BE2C (cell line): ENCODE measurements at regions not wholly inside any gene's neighbourhood (a gene's known extent, or its start where the extent isn't known, plus 50 kb on each side); places are given as distances from the start of the nearest gene placed in this dataset.

Experiments
- DNase-seq: peaks from one replicate; pipeline ENCODE4 v3.0.0-alpha.2; 2020
- H3K27me3 ChIP-seq: fragments of 250-450 bp; sonication (Bioruptor Pico); 2 replicates; pipeline ENCODE4 v1.5.1; 2020; ENCODE audit warnings: mild to moderate bottlenecking
- H3K36me3 ChIP-seq: fragments of 250-450 bp; sonication (Bioruptor Pico); 2 replicates; pipeline ENCODE4 v1.5.1; 2020; ENCODE audit warnings: mild to moderate bottlenecking
- H3K4me1 ChIP-seq: fragments of 250-450 bp; sonication (Bioruptor Pico); 2 replicates; pipeline ENCODE4 v1.5.1; 2020
- H3K4me3 ChIP-seq: 2 replicates; pipeline ENCODE4 v1.5.1; 2011; ENCODE audit warnings: low read depth, low read length
- H3K9me3 ChIP-seq: fragments of 250-450 bp; sonication (Bioruptor Pico); 2 replicates; pipeline ENCODE4 v1.5.1; 2020
- TF ChIP-seq, protein P1 (sequence below): IDR thresholded peaks from 2 replicates; pipeline ENCODE4 v1.5.1; 2012; ENCODE audit warnings: mild to moderate bottlenecking, low read depth, low read length

DNA sequence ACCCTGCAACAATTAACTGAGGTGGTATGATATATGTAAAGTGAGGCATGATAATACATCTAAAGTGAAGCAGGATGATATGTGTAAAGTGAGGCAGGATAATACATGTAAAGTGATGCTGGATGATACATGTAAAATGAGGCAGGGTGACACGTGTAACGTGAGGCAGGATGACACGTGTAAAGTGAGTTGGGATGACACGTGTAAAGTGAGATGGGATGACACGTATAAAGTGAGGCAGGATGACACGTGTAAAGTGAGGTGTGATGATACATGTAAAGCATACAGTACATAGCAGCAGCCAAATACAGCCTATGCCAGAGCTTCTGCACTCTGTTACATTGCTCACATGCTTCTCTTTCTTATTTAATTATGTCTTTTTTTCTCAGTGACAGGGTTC lies 184.4 kb upstream of the FOXF1 start:
- TF ChIP-seq, protein P1, sequence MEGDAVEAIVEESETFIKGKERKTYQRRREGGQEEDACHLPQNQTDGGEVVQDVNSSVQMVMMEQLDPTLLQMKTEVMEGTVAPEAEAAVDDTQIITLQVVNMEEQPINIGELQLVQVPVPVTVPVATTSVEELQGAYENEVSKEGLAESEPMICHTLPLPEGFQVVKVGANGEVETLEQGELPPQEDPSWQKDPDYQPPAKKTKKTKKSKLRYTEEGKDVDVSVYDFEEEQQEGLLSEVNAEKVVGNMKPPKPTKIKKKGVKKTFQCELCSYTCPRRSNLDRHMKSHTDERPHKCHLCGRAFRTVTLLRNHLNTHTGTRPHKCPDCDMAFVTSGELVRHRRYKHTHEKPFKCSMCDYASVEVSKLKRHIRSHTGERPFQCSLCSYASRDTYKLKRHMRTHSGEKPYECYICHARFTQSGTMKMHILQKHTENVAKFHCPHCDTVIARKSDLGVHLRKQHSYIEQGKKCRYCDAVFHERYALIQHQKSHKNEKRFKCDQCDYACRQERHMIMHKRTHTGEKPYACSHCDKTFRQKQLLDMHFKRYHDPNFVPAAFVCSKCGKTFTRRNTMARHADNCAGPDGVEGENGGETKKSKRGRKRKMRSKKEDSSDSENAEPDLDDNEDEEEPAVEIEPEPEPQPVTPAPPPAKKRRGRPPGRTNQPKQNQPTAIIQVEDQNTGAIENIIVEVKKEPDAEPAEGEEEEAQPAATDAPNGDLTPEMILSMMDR, result no peak
- peaks cover 28% of the 10 kb centered on the region for H3K27me3 ChIP-seq

DNA sequence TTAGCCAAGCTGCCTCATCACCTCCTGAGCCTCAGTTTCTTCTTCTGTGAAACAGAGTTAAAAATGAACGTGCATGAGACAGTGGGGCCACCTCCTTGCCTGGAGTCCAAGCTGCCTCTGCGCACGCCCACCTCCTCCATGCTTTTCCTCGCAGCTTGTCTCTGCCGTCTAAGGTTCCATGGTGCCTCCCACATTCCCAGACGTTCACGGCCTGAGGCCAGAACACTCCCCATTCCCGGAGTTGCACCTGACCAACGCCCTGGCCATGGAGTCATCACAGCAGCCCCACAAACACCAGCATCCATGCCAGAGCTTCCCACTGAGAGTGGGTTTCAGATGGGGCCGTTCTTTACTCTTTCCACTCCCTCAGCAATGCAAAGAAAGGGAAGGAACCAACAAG lies 183.0 kb upstream of the FOXF1 start:
- Histone ChIP-seq H3K4me3 (no peak overlapping the region), H3K36me3 (no peaks in the 10 kb centered on the region), H3K4me1 (no peaks in the 10 kb centered on the region), H3K9me3 (no peaks in the 10 kb centered on the region), H3K27me3 (peaks cover 31% of the 10 kb centered on the region)
- TF ChIP-seq, protein P1, result no peak
- no peak for DNase-seq

More for the DNA sequence above, 184.4 kb upstream of the FOXF1 start:
- Histone ChIP-seq H3K9me3 (no peaks in the 10 kb centered on the region), H3K4me1 (no peaks in the 10 kb centered on the region), H3K4me3 (no peak overlapping the region), H3K36me3 (no peaks in the 10 kb centered on the region)
- no peak for DNase-seq

DNA sequence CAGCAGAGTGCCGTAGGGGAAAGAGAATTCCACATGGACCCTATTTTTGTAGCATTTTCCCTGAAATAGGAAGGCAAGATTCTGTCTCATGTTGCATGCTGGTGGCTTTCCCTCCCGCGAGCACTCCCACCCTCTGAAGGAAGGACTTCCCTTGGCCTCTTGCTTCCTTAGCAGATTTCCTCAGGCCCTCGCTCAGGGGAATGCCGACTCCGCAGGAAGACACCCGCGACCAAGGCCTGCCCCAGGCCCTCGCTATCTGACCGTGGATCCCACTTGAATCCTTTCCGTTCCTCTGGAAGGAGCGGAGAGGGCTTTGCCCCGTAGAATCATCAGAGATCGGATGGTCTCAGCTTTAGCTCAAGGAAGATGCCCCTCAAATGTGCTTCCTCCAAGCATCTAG lies 179.4 kb upstream of the FOXF1 start:
- H3K4me3 ChIP-seq, result no peak overlapping the region
- TF ChIP-seq, protein P1, result no peak
- no peaks in the 10 kb centered on the region for H3K4me1 ChIP-seq
- H3K9me3 ChIP-seq, result no peaks in the 10 kb centered on the region
- DNase-seq, result no peak
- peaks cover 31% of the 10 kb centered on the region for H3K27me3 ChIP-seq
- H3K36me3 ChIP-seq, result no peaks in the 10 kb centered on the region

DNA sequence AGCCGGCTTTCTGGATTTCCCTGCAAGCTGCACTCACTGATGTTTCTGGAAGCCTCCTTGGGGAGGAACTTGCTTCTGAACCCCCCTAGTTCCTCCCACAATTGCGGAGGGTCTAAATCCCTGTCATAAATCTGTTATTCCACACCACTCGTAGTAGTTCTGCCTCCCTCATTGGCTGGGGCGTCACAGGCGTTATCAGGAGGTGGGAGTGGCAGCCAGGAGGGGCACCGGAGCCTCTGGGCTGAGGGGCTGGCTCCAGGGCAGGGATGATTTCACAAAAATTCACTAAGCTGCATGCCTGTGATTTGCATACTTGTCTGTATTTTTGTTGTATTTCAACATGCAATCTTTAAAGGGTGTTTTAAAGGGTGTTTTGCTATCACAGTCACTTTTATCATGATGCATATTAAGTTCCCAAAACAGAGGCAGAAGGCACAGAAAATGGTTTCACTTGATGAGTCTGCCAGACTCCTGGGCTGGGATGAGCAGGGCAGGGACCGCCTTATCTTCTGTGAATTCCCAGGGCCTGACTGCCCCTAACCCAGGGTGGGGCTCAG lies 176.2 kb upstream of the FOXF1 start:
- Histone ChIP-seq H3K4me3 (no peak overlapping the region), H3K27me3 (peaks cover 25% of the 10 kb centered on the region), H3K9me3 (no peaks in the 10 kb centered on the region), H3K4me1 (no peaks in the 10 kb centered on the region), H3K36me3 (no peaks in the 10 kb centered on the region)
- DNase-seq, result no peak
- TF ChIP-seq, protein P1, result no peak

DNA sequence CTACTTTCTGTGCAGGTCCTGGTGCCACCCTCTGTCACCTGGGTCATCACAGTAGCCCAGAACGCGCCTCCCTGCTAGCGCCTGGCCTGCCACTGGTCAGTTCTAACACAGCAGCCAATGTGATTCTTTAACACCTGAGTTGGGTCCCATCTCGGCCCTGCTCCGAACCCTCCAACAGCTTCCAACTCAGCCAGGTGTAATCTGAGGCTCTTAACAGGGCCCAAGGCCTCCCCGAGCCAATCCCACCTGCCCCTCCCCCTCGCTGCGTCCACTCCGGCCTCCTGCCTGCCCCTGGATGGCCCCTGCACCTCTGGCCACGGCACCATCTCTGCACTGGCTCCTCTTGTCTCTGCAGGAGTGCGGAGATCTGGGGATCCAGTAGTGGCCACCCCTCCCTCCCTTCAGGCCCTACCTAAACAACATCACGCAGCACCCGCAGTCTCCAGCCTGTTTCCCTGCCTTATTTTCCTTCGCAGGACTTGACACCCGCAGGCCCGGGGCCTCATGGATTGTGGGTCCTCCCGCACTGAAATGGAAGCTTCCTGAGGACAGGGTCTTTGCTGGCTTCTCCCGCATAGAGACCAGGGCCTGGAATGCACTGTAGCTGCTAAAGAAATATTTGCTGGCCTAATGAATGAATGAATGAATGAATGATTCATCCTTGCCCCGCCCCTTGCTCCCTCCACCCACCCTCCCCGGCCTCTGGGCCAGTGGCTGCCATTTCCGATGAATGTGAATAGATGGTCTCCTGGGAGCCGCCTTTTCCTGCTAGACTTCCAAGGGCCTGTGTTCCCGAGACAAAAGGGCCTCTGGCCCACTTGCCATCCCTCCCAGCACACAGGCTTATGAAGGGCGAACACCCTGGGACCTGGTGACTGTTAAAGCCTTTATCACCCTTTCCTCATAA lies 174.8 kb upstream of the FOXF1 start:
- Histone ChIP-seq H3K27me3 (peaks cover 19% of the 10 kb centered on the region), H3K9me3 (no peaks in the 10 kb centered on the region), H3K4me3 (no peak overlapping the region), H3K4me1 (no peaks in the 10 kb centered on the region), H3K36me3 (no peaks in the 10 kb centered on the region)
- TF ChIP-seq, protein P1, result no peak
- DNase-seq, result no peak

DNA sequence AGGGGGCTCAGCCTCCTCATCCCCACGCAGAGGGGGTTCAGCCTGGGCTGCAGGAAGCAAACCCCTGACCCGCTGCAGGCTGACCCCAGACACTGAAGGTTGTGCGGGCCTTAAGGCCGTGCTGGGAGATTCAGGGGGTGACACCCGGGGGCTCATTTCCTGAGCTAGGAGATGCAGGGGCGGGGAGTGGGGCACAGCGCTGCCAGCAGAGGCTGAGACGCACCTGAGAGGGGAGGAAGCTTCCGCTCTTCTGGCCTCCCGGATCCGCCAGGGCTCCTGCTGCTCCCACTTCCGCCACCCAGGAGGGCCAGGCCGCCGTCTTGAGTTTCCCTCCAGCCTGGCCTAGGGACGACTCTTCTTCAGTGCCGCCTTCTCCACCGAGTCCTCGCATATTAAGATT lies 173.2 kb upstream of the FOXF1 start:
- DNase-seq, result no peak
- H3K27me3 ChIP-seq, result peaks cover 7% of the 10 kb centered on the region; the same call in 1 of the 2 replicates
- TF ChIP-seq, protein P1, result no peak
- no peak overlapping the region for H3K4me3 ChIP-seq
- peaks cover 4% of the 10 kb centered on the region for H3K4me1 ChIP-seq
- peaks cover 2% of the 10 kb centered on the region; the same call in 1 of the 2 replicates for H3K9me3 ChIP-seq
- no peaks in the 10 kb centered on the region for H3K36me3 ChIP-seq
